Activated T-cell treated with anti-CD3 and anti-CD28 coated beads for 1 hour (primary cell): ENCODE measurements at regions not wholly inside any gene's neighbourhood (a gene's known extent, or its start where the extent isn't known, plus 50 kb on each side); places are given as distances from the start of the nearest gene placed in this dataset.
"Not testable (repeated sequence)": the region's sequence is repeated elsewhere in the genome, so short reads cannot be mapped to it uniquely, and the experiment has no call there.

Experiments
- DNase-seq: peaks from one replicate; pipeline ENCODE4 v3.0.0-alpha.2; 2020; ENCODE audit warnings: low read depth

- DNase-seq: no peak
These were observed 61.7 kb upstream of the PPP2R2D start for GRCh38 chr10:131838966-131839742.

- DNase-seq: not testable (repeated sequence)
These were observed 60.7 kb upstream of the PPP2R2D start for GRCh38 chr10:131839880-131840787.

- no peak for DNase-seq
These were observed 60.1 kb upstream of the PPP2R2D start for GRCh38 chr10:131840788-131841118.

- no peak for DNase-seq
These were observed 59.6 kb upstream of the PPP2R2D start for GRCh38 chr10:131841131-131841660.

GRCh38 chr10:131841661-131842139 is 59.1 kb upstream of the PPP2R2D start:
- DNase-seq: no peak

- DNase-seq: no peak
These were observed 58.3 kb upstream of the PPP2R2D start for GRCh38 chr10:131842351-131843088.

- no peak for DNase-seq
These were observed 57.7 kb upstream of the PPP2R2D start for GRCh38 chr10:131843089-131843595.

- no peak for DNase-seq
These were observed 56.9 kb upstream of the PPP2R2D start for GRCh38 chr10:131843881-131844284.

- DNase-seq: no peak
These were observed 56.2 kb upstream of the PPP2R2D start for GRCh38 chr10:131844529-131845084.

- no peak for DNase-seq
These were observed 55.1 kb upstream of the PPP2R2D start for GRCh38 chr10:131845505-131846239.

- no peak for DNase-seq
These were observed 54.3 kb upstream of the PPP2R2D start for GRCh38 chr10:131846240-131847101.

- DNase-seq: no peak
These were observed 53.5 kb upstream of the PPP2R2D start for GRCh38 chr10:131847241-131847783.

GRCh38 chr10:131848296-131848695 is 52.5 kb upstream of the PPP2R2D start:
- DNase-seq: no peak

GRCh38 chr10:131848741-131849590 is 51.8 kb upstream of the PPP2R2D start:
- DNase-seq: no peak

- no peak for DNase-seq
These were observed 51.0 kb upstream of the PPP2R2D start for GRCh38 chr10:131849591-131850382.

- no peak for DNase-seq
These were observed 50.4 kb upstream of the PPP2R2D start for GRCh38 chr10:131850383-131850870.
